Fibroblast of villous mesenchyme (primary cell): ENCODE measurements at regions not wholly inside any gene's neighbourhood (a gene's known extent, or its start where the extent isn't known, plus 50 kb on each side); places are given as distances from the start of the nearest gene placed in this dataset.
A peak's percentile ranks its signal among the peaks of the same experiment; 100 is the strongest.

Source experiments
- DNase-seq: peaks from one replicate; pipeline ENCODE4 v3.0.0-alpha.2; 2010; ENCODE audit warnings: low read depth
- H3K4me3 ChIP-seq: 2 replicates; pipeline ENCODE4 v1.5.1; 2011; ENCODE audit warnings: low read depth, mild to moderate bottlenecking, low read length
- TF ChIP-seq, protein P1 (sequence below): IDR thresholded peaks from 2 replicates; pipeline ENCODE4 v1.5.1; 2012; ENCODE audit warnings: low read depth, mild to moderate bottlenecking, low read length; ENCODE audit not compliant: insufficient read depth

DNA sequence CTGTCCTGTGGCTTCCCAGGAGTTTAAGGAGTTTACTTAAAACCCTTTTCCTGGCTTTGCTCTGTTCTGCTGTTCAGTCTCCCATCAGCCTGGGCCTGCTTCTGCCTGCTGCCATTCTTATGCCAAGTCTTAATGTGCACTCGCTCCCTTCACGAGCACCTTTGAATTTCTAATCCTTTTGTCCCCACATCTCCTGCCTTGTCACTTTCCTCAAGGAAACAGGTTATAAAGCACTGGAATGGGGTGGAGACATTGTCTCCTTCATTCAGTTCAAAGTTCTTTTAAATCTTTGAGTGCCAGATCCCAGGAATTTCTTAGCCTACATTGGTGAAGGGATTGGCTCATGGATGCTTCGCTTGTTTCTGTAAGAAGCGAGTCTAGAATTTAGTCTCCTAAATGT lies 87.2 kb upstream of the LIFR start:
- TF ChIP-seq, protein P1, sequence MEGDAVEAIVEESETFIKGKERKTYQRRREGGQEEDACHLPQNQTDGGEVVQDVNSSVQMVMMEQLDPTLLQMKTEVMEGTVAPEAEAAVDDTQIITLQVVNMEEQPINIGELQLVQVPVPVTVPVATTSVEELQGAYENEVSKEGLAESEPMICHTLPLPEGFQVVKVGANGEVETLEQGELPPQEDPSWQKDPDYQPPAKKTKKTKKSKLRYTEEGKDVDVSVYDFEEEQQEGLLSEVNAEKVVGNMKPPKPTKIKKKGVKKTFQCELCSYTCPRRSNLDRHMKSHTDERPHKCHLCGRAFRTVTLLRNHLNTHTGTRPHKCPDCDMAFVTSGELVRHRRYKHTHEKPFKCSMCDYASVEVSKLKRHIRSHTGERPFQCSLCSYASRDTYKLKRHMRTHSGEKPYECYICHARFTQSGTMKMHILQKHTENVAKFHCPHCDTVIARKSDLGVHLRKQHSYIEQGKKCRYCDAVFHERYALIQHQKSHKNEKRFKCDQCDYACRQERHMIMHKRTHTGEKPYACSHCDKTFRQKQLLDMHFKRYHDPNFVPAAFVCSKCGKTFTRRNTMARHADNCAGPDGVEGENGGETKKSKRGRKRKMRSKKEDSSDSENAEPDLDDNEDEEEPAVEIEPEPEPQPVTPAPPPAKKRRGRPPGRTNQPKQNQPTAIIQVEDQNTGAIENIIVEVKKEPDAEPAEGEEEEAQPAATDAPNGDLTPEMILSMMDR: no peak
- no peak overlapping the region for H3K4me3 ChIP-seq
- DNase-seq: no peak

GRCh38 chr5:38645508-38645907 lies 89.1 kb upstream of the LIFR start:
- no peak for DNase-seq
- H3K4me3 ChIP-seq: no peak overlapping the region
- TF ChIP-seq, protein P1: no peak

- TF ChIP-seq, protein P1: no peak
- no peak overlapping the region for H3K4me3 ChIP-seq
- DNase-seq: no peak
Observed at GRCh38 chr5:38648703-38649291, 92.4 kb upstream of the LIFR start.

DNA sequence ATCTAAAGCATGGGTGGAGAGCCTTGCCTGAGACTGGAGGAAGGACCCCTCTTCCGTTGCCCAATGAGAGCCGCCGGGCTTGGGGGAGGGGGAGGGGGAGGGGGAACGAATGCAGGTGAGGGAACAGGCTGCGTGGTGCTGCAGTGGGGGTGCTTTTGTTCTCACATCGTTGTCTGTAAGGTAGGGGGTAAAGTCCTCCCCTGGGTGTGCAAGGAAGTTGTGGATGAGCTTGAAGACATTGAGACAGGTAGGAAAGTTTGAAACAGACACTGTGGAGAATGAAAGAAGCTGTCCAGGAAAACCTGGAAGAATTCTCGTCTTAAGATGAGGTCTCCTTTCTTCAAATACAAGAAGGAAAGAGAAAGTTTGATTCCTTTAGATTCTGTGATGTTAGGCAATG lies 94.1 kb upstream of the LIFR start:
- DNase-seq: no peak
- H3K4me3 ChIP-seq: peak overlapping the region; percentile 17
- TF ChIP-seq, protein P1: no peak

DNA sequence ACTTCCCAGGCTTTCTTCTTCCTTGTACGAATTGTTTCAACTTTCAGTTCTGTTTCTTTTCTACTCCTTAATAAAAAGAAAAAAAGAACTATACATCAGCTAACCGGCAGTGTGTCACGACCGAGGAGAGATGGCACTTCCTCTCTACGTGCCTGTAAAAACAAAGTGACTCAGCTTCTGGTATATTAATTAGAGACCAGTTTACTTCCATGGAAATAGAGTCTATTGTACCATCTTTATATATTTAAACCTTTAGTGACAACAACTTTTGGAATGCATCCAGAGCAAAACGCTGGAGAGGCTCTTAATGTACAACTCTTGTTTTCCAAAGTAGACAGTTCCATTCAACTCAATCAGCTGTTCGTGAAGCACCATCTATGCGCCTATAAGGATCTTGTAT lies 94.5 kb upstream of the LIFR start:
- H3K4me3 ChIP-seq: peak overlapping the region; percentile 17
- TF ChIP-seq, protein P1: no peak
- DNase-seq: peak; percentile 32

DNA sequence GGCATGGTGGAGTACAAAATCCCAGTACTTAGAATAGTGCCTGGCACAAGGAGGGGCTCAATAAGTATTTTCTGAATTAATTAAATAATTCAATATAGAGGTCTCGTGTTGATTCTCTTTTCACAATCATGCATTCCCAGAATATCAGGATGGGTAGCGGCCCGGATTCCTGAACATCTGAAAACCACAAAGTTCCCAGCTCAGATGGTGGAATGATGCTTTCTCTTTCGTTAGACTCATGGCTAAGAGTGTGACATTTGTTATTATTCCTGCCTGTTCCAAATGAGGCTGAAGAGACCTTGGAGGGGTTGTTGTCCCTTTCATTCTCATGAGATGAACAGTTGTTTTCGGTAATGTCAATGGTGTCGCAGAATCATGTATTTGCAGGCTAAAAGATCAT lies 95.4 kb upstream of the LIFR start:
- no peak overlapping the region for H3K4me3 ChIP-seq
- DNase-seq: peak; percentile 36
- TF ChIP-seq, protein P1: no peak

DNA sequence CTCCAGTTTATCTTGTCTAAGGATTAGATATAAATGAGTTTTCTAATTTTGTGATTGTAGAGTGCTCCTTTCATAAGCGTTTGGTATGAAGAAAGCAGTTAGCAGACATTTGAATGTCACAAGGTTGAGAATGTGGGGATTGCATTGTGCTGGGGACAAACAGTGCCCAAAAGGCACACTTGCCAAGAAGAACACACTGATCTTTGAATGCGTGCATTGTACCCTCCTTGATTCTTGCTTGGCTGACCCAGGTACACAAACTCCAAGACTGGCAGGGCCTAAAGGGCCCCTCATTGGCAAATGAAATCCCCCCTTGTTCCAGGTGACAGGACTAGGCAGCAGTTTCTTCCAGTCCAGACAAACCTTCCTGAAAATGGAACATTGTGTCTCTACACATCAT lies 96.9 kb upstream of the LIFR start:
- TF ChIP-seq, protein P1: no peak
- no peak for DNase-seq
- H3K4me3 ChIP-seq: no peak overlapping the region
